Suprapubic skin (tissue), 4 donors: ENCODE measurements at regions not wholly inside any gene's neighbourhood (a gene's known extent, or its start where the extent isn't known, plus 50 kb on each side); places are given as distances from the start of the nearest gene placed in this dataset.

Experiments used
- POLR2A ChIP-seq, 2 donors: fragments of 450-650 bp; IDR thresholded peaks; one replicate each; pipeline ENCODE4 v1.6.1; 2017; ENCODE audit warnings: antibody characterized with exemption in 2 of 2, mild to moderate bottlenecking in 2 of 2, moderate library complexity in 2 of 2
- POLR2AphosphoS5 ChIP-seq, 3 donors: sonication (generic); formaldehyde crosslinking; IDR thresholded peaks; one replicate each; pipeline ENCODE4 v1.6.1; 2017; ENCODE audit warnings: antibody characterized with exemption in 3 of 3
- TF ChIP-seq, protein P1 (sequence below), 2 donors: fragments of 200-600 bp in 1 of 2; fragments of 450-650 bp in 1 of 2; sonication (generic) in 1 of 2; IDR thresholded peaks; one replicate each; pipeline ENCODE4 v1.5.1; 2016 to 2019; ENCODE audit warnings: antibody characterized with exemption in 2 of 2, mild to moderate bottlenecking in 1 of 2, moderate library complexity in 1 of 2

DNA sequence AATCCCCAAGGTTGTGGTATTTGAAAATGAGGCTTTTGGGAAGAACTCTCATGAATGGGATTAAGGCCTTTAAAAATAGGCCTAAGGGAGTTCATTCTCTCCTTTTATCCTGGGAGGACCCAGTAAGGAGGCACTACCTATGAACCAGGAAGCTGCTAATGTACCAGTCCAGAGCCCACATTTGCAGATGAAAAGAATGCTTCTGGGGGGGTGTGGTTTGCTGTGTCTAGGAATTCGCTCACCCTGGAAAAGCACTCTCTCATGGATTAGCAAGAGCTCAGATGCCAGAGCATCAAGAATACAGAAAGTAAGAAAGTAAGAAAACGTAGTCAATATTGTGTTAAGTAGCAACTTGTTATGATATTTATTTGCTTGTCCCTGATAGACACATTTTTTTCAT, 785.7 kb upstream of the GYPC start:
- no peak for TF ChIP-seq POLR2A (IDR thresholded peaks at IDR 0.05)
- TF ChIP-seq, protein P1, sequence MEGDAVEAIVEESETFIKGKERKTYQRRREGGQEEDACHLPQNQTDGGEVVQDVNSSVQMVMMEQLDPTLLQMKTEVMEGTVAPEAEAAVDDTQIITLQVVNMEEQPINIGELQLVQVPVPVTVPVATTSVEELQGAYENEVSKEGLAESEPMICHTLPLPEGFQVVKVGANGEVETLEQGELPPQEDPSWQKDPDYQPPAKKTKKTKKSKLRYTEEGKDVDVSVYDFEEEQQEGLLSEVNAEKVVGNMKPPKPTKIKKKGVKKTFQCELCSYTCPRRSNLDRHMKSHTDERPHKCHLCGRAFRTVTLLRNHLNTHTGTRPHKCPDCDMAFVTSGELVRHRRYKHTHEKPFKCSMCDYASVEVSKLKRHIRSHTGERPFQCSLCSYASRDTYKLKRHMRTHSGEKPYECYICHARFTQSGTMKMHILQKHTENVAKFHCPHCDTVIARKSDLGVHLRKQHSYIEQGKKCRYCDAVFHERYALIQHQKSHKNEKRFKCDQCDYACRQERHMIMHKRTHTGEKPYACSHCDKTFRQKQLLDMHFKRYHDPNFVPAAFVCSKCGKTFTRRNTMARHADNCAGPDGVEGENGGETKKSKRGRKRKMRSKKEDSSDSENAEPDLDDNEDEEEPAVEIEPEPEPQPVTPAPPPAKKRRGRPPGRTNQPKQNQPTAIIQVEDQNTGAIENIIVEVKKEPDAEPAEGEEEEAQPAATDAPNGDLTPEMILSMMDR (IDR thresholded peaks at IDR 0.05) = no peak
- no peak for TF ChIP-seq POLR2AphosphoS5 (IDR thresholded peaks at IDR 0.05)
